ENCODE measurements at regions not wholly inside any gene's neighbourhood (a gene's known extent, or its start where the extent isn't known, plus 50 kb on each side); places are given as distances from the start of the nearest gene placed in this dataset.
"Not testable (repeated sequence)": the region's sequence is repeated elsewhere in the genome, so short reads cannot be mapped to it uniquely, and the experiment has no call there.

GRCh38 chr5:145660897-145661640 is 174.1 kb downstream of the PRELID2 start:
- peaks cover 0 to 16% (median 3%) of the 10 kb centered on the region in 11 donors for H3K9me3 Mint-ChIP-seq
- H3K36me3 Mint-ChIP-seq, result no peaks in the 10 kb centered on the region
- H3K27ac Mint-ChIP-seq, result no peak overlapping the region
- H3K4me1 Mint-ChIP-seq, result no peaks in the 10 kb centered on the region
- intact Hi-C loops (cut with micrococcal nuclease), result no loop called here
- Histone ChIP-seq H3K27me3 (ENCODE audit: control insufficient read depth in 2 of 2, insufficient read depth in 2 of 2, low read length in 2 of 2) (no peaks in the 10 kb centered on the region), H3K27ac (ENCODE audit: low read depth, low read length) (no peak overlapping the region), H3K4me1 (ENCODE audit: control insufficient read depth in 2 of 2, insufficient read depth in 2 of 2, low read length in 2 of 2) (no peaks in the 10 kb centered on the region), H3K36me3 (ENCODE audit: control insufficient read depth in 2 of 3, insufficient read depth in 3 of 3, low read length in 3 of 3) (no peaks in the 10 kb centered on the region), H3K9me3 (ENCODE audit: control insufficient read depth in 2 of 3, low read length in 3 of 3) (peaks cover 0 to 4% (median 0%) of the 10 kb centered on the region in 3 experiments), H3K4me3 (ENCODE audit: low read length) (no peak overlapping the region)
- CTCF ChIA-PET, result no interaction called here
- no peak for ATAC-seq
- no peak for DNase-seq
- no peaks in the 10 kb centered on the region for H3K27me3 Mint-ChIP-seq
- POLR2A ChIA-PET, result no interaction called here
- no peak overlapping the region for H3K4me3 Mint-ChIP-seq

- no peak for DNase-seq
Measured at GRCh38 chr5:145658435-145658834, 176.7 kb downstream of the PRELID2 start.

GRCh38 chr5:145652700-145653099 is 182.4 kb downstream of the PRELID2 start:
- CTCF ChIA-PET; ATAC-seq; H3K27me3 Mint-ChIP-seq; H3K27ac ChIP-seq (ENCODE audit: low read depth, low read length); DNase-seq; H3K4me3 ChIP-seq (ENCODE audit: low read length); H3K4me3 Mint-ChIP-seq; H3K4me1 ChIP-seq (ENCODE audit: control insufficient read depth in 2 of 2, insufficient read depth in 2 of 2, low read length in 2 of 2); H3K4me1 Mint-ChIP-seq; H3K27ac Mint-ChIP-seq; POLR2A ChIA-PET; intact Hi-C loops (cut with micrococcal nuclease); H3K27me3 ChIP-seq (ENCODE audit: control insufficient read depth in 2 of 2, insufficient read depth in 2 of 2, low read length in 2 of 2); H3K36me3 Mint-ChIP-seq; H3K36me3 ChIP-seq (ENCODE audit: control insufficient read depth in 2 of 3, insufficient read depth in 3 of 3, low read length in 3 of 3); H3K9me3 ChIP-seq (ENCODE audit: control insufficient read depth in 2 of 3, low read length in 3 of 3): not testable (repeated sequence)
- peaks cover 12 to 46% (median 21%) of the 10 kb centered on the region in 11 donors for H3K9me3 Mint-ChIP-seq

More at GRCh38 chr5:145658435-145658834, 176.7 kb downstream of the PRELID2 start:
- no peaks in the 10 kb centered on the region for H3K27me3 ChIP-seq (ENCODE audit: control insufficient read depth in 2 of 2, insufficient read depth in 2 of 2, low read length in 2 of 2)
- ChIA-PET POLR2A (no interaction called here), CTCF (no interaction called here)
- no peak for ATAC-seq
- H3K36me3 Mint-ChIP-seq, result peaks cover 0 to 4% (median 0%) of the 10 kb centered on the region in 5 donors
- H3K4me1 Mint-ChIP-seq, result no peaks in the 10 kb centered on the region
- H3K9me3 Mint-ChIP-seq, result peaks cover 6 to 29% (median 12%) of the 10 kb centered on the region in 11 donors
- no peaks in the 10 kb centered on the region for H3K4me1 ChIP-seq (ENCODE audit: control insufficient read depth in 2 of 2, insufficient read depth in 2 of 2, low read length in 2 of 2)
- no peak overlapping the region for H3K27ac Mint-ChIP-seq
- no peaks in the 10 kb centered on the region for H3K36me3 ChIP-seq (ENCODE audit: control insufficient read depth in 2 of 3, insufficient read depth in 3 of 3, low read length in 3 of 3)
- no peaks in the 10 kb centered on the region for H3K27me3 Mint-ChIP-seq
- H3K9me3 ChIP-seq (ENCODE audit: control insufficient read depth in 2 of 3, low read length in 3 of 3), result peaks cover 0 to 4% (median 0%) of the 10 kb centered on the region in 3 experiments
- no peak overlapping the region for H3K4me3 ChIP-seq (ENCODE audit: low read length)
- no peak overlapping the region for H3K27ac ChIP-seq (ENCODE audit: low read depth, low read length)
- no peak overlapping the region for H3K4me3 Mint-ChIP-seq
- intact Hi-C loops (cut with micrococcal nuclease), result no loop called here

GRCh38 chr5:145647137-145647536 is 188.0 kb downstream of the PRELID2 start:
- H3K4me1 ChIP-seq (ENCODE audit: control insufficient read depth in 2 of 2, insufficient read depth in 2 of 2, low read length in 2 of 2); H3K4me1 Mint-ChIP-seq; intact Hi-C loops (cut with micrococcal nuclease); ATAC-seq; H3K27ac ChIP-seq (ENCODE audit: low read depth, low read length); H3K27ac Mint-ChIP-seq; CTCF ChIA-PET; POLR2A ChIA-PET; H3K4me3 ChIP-seq (ENCODE audit: low read length); H3K27me3 ChIP-seq (ENCODE audit: control insufficient read depth in 2 of 2, insufficient read depth in 2 of 2, low read length in 2 of 2); H3K4me3 Mint-ChIP-seq; DNase-seq; H3K36me3 ChIP-seq (ENCODE audit: control insufficient read depth in 2 of 3, insufficient read depth in 3 of 3, low read length in 3 of 3); H3K9me3 ChIP-seq (ENCODE audit: control insufficient read depth in 2 of 3, low read length in 3 of 3); H3K36me3 Mint-ChIP-seq; H3K27me3 Mint-ChIP-seq: not testable (repeated sequence)
- peaks cover 4 to 42% (median 14%) of the 10 kb centered on the region in 11 donors for H3K9me3 Mint-ChIP-seq

GRCh38 chr5:145643214-145643613 is 191.9 kb downstream of the PRELID2 start:
- H3K36me3 Mint-ChIP-seq; H3K4me1 ChIP-seq (ENCODE audit: control insufficient read depth in 2 of 2, insufficient read depth in 2 of 2, low read length in 2 of 2); H3K27me3 Mint-ChIP-seq; H3K9me3 ChIP-seq (ENCODE audit: control insufficient read depth in 2 of 3, low read length in 3 of 3); H3K4me3 Mint-ChIP-seq; H3K36me3 ChIP-seq (ENCODE audit: control insufficient read depth in 2 of 3, insufficient read depth in 3 of 3, low read length in 3 of 3); H3K27ac Mint-ChIP-seq; H3K4me3 ChIP-seq (ENCODE audit: low read length); CTCF ChIA-PET; ATAC-seq; H3K4me1 Mint-ChIP-seq; H3K27ac ChIP-seq (ENCODE audit: low read depth, low read length); H3K27me3 ChIP-seq (ENCODE audit: control insufficient read depth in 2 of 2, insufficient read depth in 2 of 2, low read length in 2 of 2); intact Hi-C loops (cut with micrococcal nuclease); POLR2A ChIA-PET; DNase-seq: not testable (repeated sequence)
- H3K9me3 Mint-ChIP-seq, result peaks cover 4 to 42% (median 12%) of the 10 kb centered on the region in 11 donors

GRCh38 chr5:145637396-145637795 is 197.7 kb downstream of the PRELID2 start:
- no peaks in the 10 kb centered on the region for H3K4me1 ChIP-seq (ENCODE audit: control insufficient read depth in 2 of 2, insufficient read depth in 2 of 2, low read length in 2 of 2)
- ATAC-seq (no peak), DNase-seq (no peak)
- no peak overlapping the region for H3K27ac Mint-ChIP-seq
- no peak overlapping the region for H3K27ac ChIP-seq (ENCODE audit: low read depth, low read length)
- H3K36me3 Mint-ChIP-seq, result no peaks in the 10 kb centered on the region
- H3K27me3 ChIP-seq (ENCODE audit: control insufficient read depth in 2 of 2, insufficient read depth in 2 of 2, low read length in 2 of 2), result no peaks in the 10 kb centered on the region
- no peak overlapping the region for H3K4me3 Mint-ChIP-seq
- no peaks in the 10 kb centered on the region for H3K9me3 ChIP-seq (ENCODE audit: control insufficient read depth in 2 of 3, low read length in 3 of 3)
- intact Hi-C loops (cut with micrococcal nuclease), result no loop called here
- peaks cover 0 to 18% (median 6%) of the 10 kb centered on the region in 11 donors for H3K9me3 Mint-ChIP-seq
- CTCF ChIA-PET, result no interaction called here
- no peak overlapping the region for H3K4me3 ChIP-seq (ENCODE audit: low read length)
- H3K36me3 ChIP-seq (ENCODE audit: control insufficient read depth in 2 of 3, insufficient read depth in 3 of 3, low read length in 3 of 3), result no peaks in the 10 kb centered on the region
- POLR2A ChIA-PET, result no interaction called here
- no peaks in the 10 kb centered on the region for H3K27me3 Mint-ChIP-seq
- H3K4me1 Mint-ChIP-seq, result no peaks in the 10 kb centered on the region

- no peaks in the 10 kb centered on the region for H3K9me3 ChIP-seq (ENCODE audit: control insufficient read depth in 2 of 3, low read length in 3 of 3)
- H3K36me3 ChIP-seq (ENCODE audit: control insufficient read depth in 2 of 3, insufficient read depth in 3 of 3, low read length in 3 of 3), result no peaks in the 10 kb centered on the region
- CTCF ChIA-PET, result no interaction called here
- H3K27me3 ChIP-seq (ENCODE audit: control insufficient read depth in 2 of 2, insufficient read depth in 2 of 2, low read length in 2 of 2), result no peaks in the 10 kb centered on the region
- POLR2A ChIA-PET, result no interaction called here
- Mint-ChIP-seq H3K27ac (no peak overlapping the region), H3K4me3 (no peak overlapping the region), H3K27me3 (no peaks in the 10 kb centered on the region), H3K9me3 (peaks cover 0 to 17% (median 5%) of the 10 kb centered on the region in 11 donors), H3K4me1 (no peaks in the 10 kb centered on the region), H3K36me3 (no peaks in the 10 kb centered on the region)
- no peak for DNase-seq
- intact Hi-C loops (cut with micrococcal nuclease), result no loop called here
- H3K4me3 ChIP-seq (ENCODE audit: low read length), result no peak overlapping the region
- no peak overlapping the region for H3K27ac ChIP-seq (ENCODE audit: low read depth, low read length)
- ATAC-seq, result no peak
- no peaks in the 10 kb centered on the region for H3K4me1 ChIP-seq (ENCODE audit: control insufficient read depth in 2 of 2, insufficient read depth in 2 of 2, low read length in 2 of 2)
Measured at GRCh38 chr5:145636371-145636770, 198.8 kb downstream of the PRELID2 start.

Measured in naive thymus-derived CD4-positive, alpha-beta T cell (primary cell).